IMR-90 (cell line): ENCODE measurements at regions not wholly inside any gene's neighbourhood (a gene's known extent, or its start where the extent isn't known, plus 50 kb on each side); places are given as distances from the start of the nearest gene placed in this dataset.
A peak's percentile ranks its signal among the peaks of the same experiment; 100 is the strongest.

Source experiments
- ATAC-seq: fragments of 200-7000 bp; cut with Tn5 transposase; 2 replicates; pipeline ENCODE4 v1.9.1; 2020; ENCODE audit warnings: low read depth, mild to moderate bottlenecking, moderate library complexity
- BruUV-seq: library from RNA; stranded (reverse); fragments of 400-500 nt; replicated peaks from 2 replicates; lab custom pipeline; 2021; lab: Mats Ljungman, UMichigan
- CTCF ChIA-PET: fragments of 300-600 bp; formaldehyde crosslinking; extraction: SDS; loops from one replicate; lab custom pipeline; 2021; ENCODE audit warnings: antibody characterized with exemption; lab: Yijun Ruan, JAX
- POLR2A ChIA-PET: fragments of 300-600 bp; sonication (Branson Sonifier 250); formaldehyde crosslinking; loops from one replicate; lab custom pipeline; 2022; ENCODE audit warnings: antibody characterized with exemption; ENCODE audit not compliant: unreplicated experiment; lab: Charles Lee
- DNase-seq: peaks from one replicate; pipeline ENCODE4 v3.0.0; 2013
- H2AFZ ChIP-seq: replicated peaks from 2 replicates; pipeline ENCODE3; 2013; ENCODE audit warnings: low read length, mild to moderate bottlenecking; ENCODE audit not compliant: poor library complexity
- H2AK5ac ChIP-seq: 2 replicates; pipeline ENCODE4 v1.6.1; 2013; ENCODE audit warnings: low read depth, low read length, inconsistent platforms
- H2AK9ac ChIP-seq: replicated peaks from 2 replicates; pipeline ENCODE3; 2013; ENCODE audit warnings: mild to moderate bottlenecking, low read depth, low read length, moderate library complexity; ENCODE audit not compliant: poor library complexity
- H2BK120ac ChIP-seq: 2 replicates; pipeline ENCODE4 v1.6.1; 2013; ENCODE audit warnings: low read depth, low read length, inconsistent platforms
- H2BK15ac ChIP-seq: 3 replicates; pipeline ENCODE4 v1.6.1; 2013; ENCODE audit warnings: low read depth, low read length, inconsistent platforms
- H2BK20ac ChIP-seq: 2 replicates; pipeline ENCODE4 v1.6.1; 2013; ENCODE audit warnings: low read depth, mild to moderate bottlenecking, inconsistent platforms, low read length, moderate library complexity
- H2BK5ac ChIP-seq: 2 replicates; pipeline ENCODE4 v1.6.1; 2013; ENCODE audit warnings: mild to moderate bottlenecking, low read depth, low read length, inconsistent platforms; ENCODE audit not compliant: poor library complexity, severe bottlenecking
- H3K14ac ChIP-seq: replicated peaks from 2 replicates; pipeline ENCODE4 v1.6.1; 2013; ENCODE audit warnings: low read depth, low read length, inconsistent platforms
- H3K18ac ChIP-seq: 2 replicates; pipeline ENCODE4 v1.6.1; 2013; ENCODE audit warnings: low read depth, low read length, control low read depth
- H3K23ac ChIP-seq: 2 replicates; pipeline ENCODE4 v1.6.1; 2013; ENCODE audit warnings: low read depth, low read length, inconsistent platforms
- H3K27ac ChIP-seq: 2 replicates; pipeline ENCODE4 v1.5.1; 2013; ENCODE audit warnings: mild to moderate bottlenecking, control low read depth, low read length; ENCODE audit not compliant: insufficient read depth
- H3K27me3 ChIP-seq: 2 replicates; pipeline ENCODE4 v1.6.1; 2013; ENCODE audit warnings: low read length; ENCODE audit not compliant: control insufficient read depth, insufficient read depth
- H3K36me3 ChIP-seq: 2 replicates; pipeline ENCODE4 v1.6.1; 2013; ENCODE audit warnings: low read length, mixed read lengths; ENCODE audit not compliant: control insufficient read depth, insufficient read depth
- H3K4ac ChIP-seq: 2 replicates; pipeline ENCODE4 v1.6.1; 2013; ENCODE audit warnings: low read depth, low read length, inconsistent platforms
- H3K4me1 ChIP-seq: 2 replicates; pipeline ENCODE4 v1.6.1; 2013; ENCODE audit warnings: low read length, mixed read lengths; ENCODE audit not compliant: control insufficient read depth, insufficient read depth
- H3K4me2 ChIP-seq: 2 replicates; pipeline ENCODE4 v1.6.1; 2013; ENCODE audit warnings: low read depth, mild to moderate bottlenecking, control low read depth, low read length, moderate library complexity
- H3K4me3 ChIP-seq: 2 replicates; pipeline ENCODE4 v1.5.1; 2013; ENCODE audit warnings: low read depth, mild to moderate bottlenecking, control low read depth, low read length, moderate library complexity; ENCODE audit not compliant: insufficient read depth
- H3K56ac ChIP-seq: 2 replicates; pipeline ENCODE4 v1.6.1; 2013; ENCODE audit warnings: low read length, inconsistent platforms; ENCODE audit not compliant: insufficient read depth; ENCODE audit errors: extremely low read depth
- H3K79me1 ChIP-seq, 2 experiments: 2 replicates each; pipeline ENCODE4 v1.6.1; 2013; ENCODE audit warnings: low read length in 2 of 2, inconsistent platforms in 1 of 2, low read depth in 1 of 2
- H3K9ac ChIP-seq: 2 replicates; pipeline ENCODE4 v1.6.1; 2013; ENCODE audit warnings: low read depth, low read length, control low read depth
- H3K9me1 ChIP-seq: 2 replicates; pipeline ENCODE4 v1.6.1; 2013; ENCODE audit warnings: low read length, inconsistent platforms; ENCODE audit not compliant: insufficient read depth
- H3K9me3 ChIP-seq: 2 replicates; pipeline ENCODE4 v1.6.1; 2013; ENCODE audit warnings: low read length; ENCODE audit not compliant: control insufficient read depth, insufficient read depth
- H4K20me1 ChIP-seq: 2 replicates; pipeline ENCODE4 v1.6.1; 2013; ENCODE audit warnings: low read length, inconsistent platforms; ENCODE audit not compliant: insufficient read depth
- H4K5ac ChIP-seq: 2 replicates; pipeline ENCODE4 v1.6.1; 2013; ENCODE audit warnings: mild to moderate bottlenecking, low read depth, low read length, control low read depth
- H4K8ac ChIP-seq, 2 experiments: 2 replicates each; pipeline ENCODE4 v1.6.1; 2013; ENCODE audit warnings: low read depth in 2 of 2, low read length in 2 of 2, control low read depth in 1 of 2, inconsistent platforms in 1 of 2
- H4K91ac ChIP-seq: 2 replicates; pipeline ENCODE4 v1.6.1; 2013; ENCODE audit warnings: low read depth, low read length, inconsistent platforms; ENCODE audit not compliant: insufficient read depth
- BHLHE40 ChIP-seq: fragments of 150-350 bp; IDR thresholded peaks from 2 replicates; pipeline ENCODE4 v1.6.1; 2016; ENCODE audit warnings: mild to moderate bottlenecking, low read depth, low read length
- CEBPB ChIP-seq: IDR thresholded peaks from 2 replicates; pipeline ENCODE4 v1.6.1; 2012; ENCODE audit warnings: low read depth, low read length, improper control_type of control experiment
- CHD1 ChIP-seq: IDR thresholded peaks from 2 replicates; pipeline ENCODE4 v1.6.1; 2012; ENCODE audit warnings: low read depth, low read length, improper control_type of control experiment
- ELK1 ChIP-seq: fragments of 150-350 bp; IDR thresholded peaks from 2 replicates; pipeline ENCODE4 v1.6.1; 2016; ENCODE audit warnings: low read depth, mild to moderate bottlenecking, low read length, moderate library complexity, borderline replicate concordance
- FOS ChIP-seq: fragments of 150-350 bp; IDR thresholded peaks from 2 replicates; pipeline ENCODE4 v1.6.1; 2016; ENCODE audit warnings: low read depth, low read length
- MAFK ChIP-seq: IDR thresholded peaks from 2 replicates; pipeline ENCODE4 v1.6.1; 2012; ENCODE audit warnings: low read depth, low read length, improper control_type of control experiment
- MAZ ChIP-seq: IDR thresholded peaks from 2 replicates; pipeline ENCODE4 v1.6.1; 2012; ENCODE audit warnings: low read depth, mild to moderate bottlenecking, low read length, improper control_type of control experiment, moderate library complexity, borderline replicate concordance
- MXI1 ChIP-seq: IDR thresholded peaks from 2 replicates; pipeline ENCODE4 v1.6.1; 2012; ENCODE audit warnings: low read depth, mild to moderate bottlenecking, low read length, moderate library complexity, borderline replicate concordance
- NFE2L2 ChIP-seq: fragments of 150-350 bp; IDR thresholded peaks from 2 replicates; pipeline ENCODE4 v1.6.1; 2016; ENCODE audit warnings: low read depth, mild to moderate bottlenecking, low read length
- POLR2A ChIP-seq: IDR thresholded peaks from 2 replicates; pipeline ENCODE4 v1.6.1; 2012; ENCODE audit warnings: mild to moderate bottlenecking, low read depth, low read length
- RAD21 ChIP-seq: IDR thresholded peaks from 2 replicates; pipeline ENCODE4 v1.6.1; 2012; ENCODE audit warnings: low read length, improper control_type of control experiment
- RCOR1 ChIP-seq: IDR thresholded peaks from 2 replicates; pipeline ENCODE4 v1.6.1; 2012; ENCODE audit warnings: mild to moderate bottlenecking, low read length, improper control_type of control experiment; ENCODE audit not compliant: insufficient replicate concordance
- RFX5 ChIP-seq: IDR thresholded peaks from 2 replicates; pipeline ENCODE4 v1.8.0; 2012; ENCODE audit warnings: low read depth, mild to moderate bottlenecking, low read length, moderate library complexity
- WGBS, 2 experiments: methylation state at CpG; one replicate each; pipeline versions ENCODE4 v1.1.5 to v1.1.7; 2013; ENCODE audit warnings: missing lambda C conversion rate in 2 of 2; ENCODE audit not compliant: insufficient read length in 1 of 2; ENCODE audit errors: extremely low coverage in 2 of 2; 5-methylcytosine and 5-hydroxymethylcytosine counted together
- dilution Hi-C: fragments of 300-500 bp; cut with HindIII; formaldehyde crosslinking; loops from one replicate; pipeline ENCODE4 v1.14.3; 2018; ENCODE audit warnings: low sequenced_read_pairs; ENCODE audit not compliant: unreplicated experiment
- in situ Hi-C: fragments of 300-500 bp; cut with MboI; formaldehyde crosslinking; loops from 3 replicates; pipeline ENCODE4 v1.14.3; 2019; ENCODE audit warnings: low sequenced_read_pairs, inconsistent platforms, mixed read lengths
- intact Hi-C: fragments of 100-400 bp; cut with micrococcal nuclease; formaldehyde crosslinking; loops from 2 replicates; pipeline ENCODE4 v1.10.0; 2022
- TF ChIP-seq, protein P1 (sequence below): conservative IDR thresholded peaks from 2 replicates; pipeline ENCODE4 v1.5.1; 2012; ENCODE audit warnings: mild to moderate bottlenecking, low read depth, low read length, improper control_type of control experiment
- TF ChIP-seq, protein P2 (sequence below): fragments of 150-350 bp; IDR thresholded peaks from 2 replicates; pipeline ENCODE4 v1.6.1; 2017; ENCODE audit warnings: mild to moderate bottlenecking, antibody characterized with exemption, low read length, low read depth

- intact Hi-C loops (no loop called here), in situ Hi-C loops (no loop called here), dilution Hi-C loops (no loop called here)
- H2BK15ac ChIP-seq, result no peak overlapping the region
- ATAC-seq (no peak), DNase-seq (no peak)
- no peak overlapping the region for H3K4ac ChIP-seq
- H3K9me1 ChIP-seq, result no peaks in the 10 kb centered on the region
- no peak overlapping the region for H2BK120ac ChIP-seq
- WGBS, 2 experiments, result no CpG with 5 or more reads among the region's 8 CpGs
- H3K23ac ChIP-seq, result no peak overlapping the region
- H2BK5ac ChIP-seq, result no peak overlapping the region
- no TSS peak for BruUV-seq
- H3K36me3 ChIP-seq, result no peaks in the 10 kb centered on the region
- H3K79me1 ChIP-seq, result no peaks in the 10 kb centered on the region
- H3K9me3 ChIP-seq, result peaks cover under 1% of the 10 kb centered on the region; the same call in 1 of the 2 replicates
- no peak overlapping the region for H4K91ac ChIP-seq
- no peak overlapping the region for H4K5ac ChIP-seq
- no peak overlapping the region for H3K4me2 ChIP-seq
- no peak overlapping the region for H4K8ac ChIP-seq
- H3K27ac ChIP-seq, result no peak overlapping the region
- no peaks in the 10 kb centered on the region for H4K20me1 ChIP-seq
- H3K14ac ChIP-seq, result no peak overlapping the region
- H3K4me3 ChIP-seq, result no peak overlapping the region
- peak overlapping the region; percentile 24 for H2AK9ac ChIP-seq
- no peak overlapping the region for H2AFZ ChIP-seq
- no peak overlapping the region for H3K9ac ChIP-seq
- ChIA-PET POLR2A (no interaction called here), CTCF (no interaction called here)
- H3K27me3 ChIP-seq, result no peaks in the 10 kb centered on the region; the same call in 1 of the 2 replicates
- H3K4me1 ChIP-seq, result no peaks in the 10 kb centered on the region
- no peak overlapping the region for H2BK20ac ChIP-seq
- H3K18ac ChIP-seq, result no peak overlapping the region
- H3K56ac ChIP-seq, result no peak overlapping the region
- H2AK5ac ChIP-seq, result no peak overlapping the region
- TF ChIP-seq MXI1 (no peak), CHD1 (no peak), MAZ (no peak), RFX5 (no peak), CEBPB (no peak), ELK1 (no peak), BHLHE40 (no peak), NFE2L2 (no peak), MAFK (no peak), FOS (no peak), POLR2A (no peak), RAD21 (no peak), RCOR1 (no peak)
- TF ChIP-seq, protein P1, sequence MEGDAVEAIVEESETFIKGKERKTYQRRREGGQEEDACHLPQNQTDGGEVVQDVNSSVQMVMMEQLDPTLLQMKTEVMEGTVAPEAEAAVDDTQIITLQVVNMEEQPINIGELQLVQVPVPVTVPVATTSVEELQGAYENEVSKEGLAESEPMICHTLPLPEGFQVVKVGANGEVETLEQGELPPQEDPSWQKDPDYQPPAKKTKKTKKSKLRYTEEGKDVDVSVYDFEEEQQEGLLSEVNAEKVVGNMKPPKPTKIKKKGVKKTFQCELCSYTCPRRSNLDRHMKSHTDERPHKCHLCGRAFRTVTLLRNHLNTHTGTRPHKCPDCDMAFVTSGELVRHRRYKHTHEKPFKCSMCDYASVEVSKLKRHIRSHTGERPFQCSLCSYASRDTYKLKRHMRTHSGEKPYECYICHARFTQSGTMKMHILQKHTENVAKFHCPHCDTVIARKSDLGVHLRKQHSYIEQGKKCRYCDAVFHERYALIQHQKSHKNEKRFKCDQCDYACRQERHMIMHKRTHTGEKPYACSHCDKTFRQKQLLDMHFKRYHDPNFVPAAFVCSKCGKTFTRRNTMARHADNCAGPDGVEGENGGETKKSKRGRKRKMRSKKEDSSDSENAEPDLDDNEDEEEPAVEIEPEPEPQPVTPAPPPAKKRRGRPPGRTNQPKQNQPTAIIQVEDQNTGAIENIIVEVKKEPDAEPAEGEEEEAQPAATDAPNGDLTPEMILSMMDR, result no peak
- TF ChIP-seq, protein P2, sequence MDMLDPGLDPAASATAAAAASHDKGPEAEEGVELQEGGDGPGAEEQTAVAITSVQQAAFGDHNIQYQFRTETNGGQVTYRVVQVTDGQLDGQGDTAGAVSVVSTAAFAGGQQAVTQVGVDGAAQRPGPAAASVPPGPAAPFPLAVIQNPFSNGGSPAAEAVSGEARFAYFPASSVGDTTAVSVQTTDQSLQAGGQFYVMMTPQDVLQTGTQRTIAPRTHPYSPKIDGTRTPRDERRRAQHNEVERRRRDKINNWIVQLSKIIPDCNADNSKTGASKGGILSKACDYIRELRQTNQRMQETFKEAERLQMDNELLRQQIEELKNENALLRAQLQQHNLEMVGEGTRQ, result no peak
These were observed 354.5 kb downstream of the NUAK1 start for GRCh38 chr12:105783983-105784947.
